NCI-H2196 (cell line): ENCODE measurements at regions not wholly inside any gene's neighbourhood (a gene's known extent, or its start where the extent isn't known, plus 50 kb on each side); places are given as distances from the start of the nearest gene placed in this dataset.
"Not testable (repeated sequence)": the region's sequence is repeated elsewhere in the genome, so short reads cannot be mapped to it uniquely, and the experiment has no call there.

Source experiments
- DNase-seq: peaks from one replicate; lab custom pipeline; 2025; ENCODE audit not compliant: unreplicated experiment; lab: John Stamatoyannopoulos, UW

DNA sequence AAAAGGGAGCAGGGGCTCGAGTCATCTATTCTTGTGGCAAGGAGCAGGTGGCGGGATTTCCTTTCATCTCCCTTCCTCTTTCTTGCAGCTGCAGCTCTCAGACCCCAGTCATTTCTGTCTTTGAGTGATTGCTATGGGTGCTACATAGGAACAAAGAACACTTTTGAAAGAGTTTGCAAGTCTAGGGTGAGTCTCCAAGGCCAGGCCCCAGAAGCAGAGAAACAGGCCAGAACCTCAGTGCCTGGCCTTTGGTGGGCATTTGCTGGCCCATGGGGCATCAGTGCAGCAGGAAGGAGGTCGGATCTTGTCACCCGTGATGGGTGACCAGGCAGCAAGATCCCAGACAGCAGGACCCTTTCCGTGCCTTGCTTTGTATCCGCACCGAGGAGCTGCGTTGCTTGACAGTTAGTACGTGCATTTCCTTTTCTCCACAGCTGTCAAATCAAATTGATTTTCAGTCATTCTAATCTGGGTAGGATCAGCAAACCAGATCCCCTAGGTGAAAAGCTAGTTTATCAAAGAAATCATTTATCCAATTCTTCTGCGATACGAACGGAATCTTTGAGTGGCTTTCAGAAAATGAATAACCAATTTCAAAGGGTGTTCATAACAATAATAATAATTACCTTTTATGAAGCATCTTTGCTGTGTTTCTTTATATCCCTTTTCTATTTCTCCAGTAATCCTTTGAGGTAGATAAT, 244.6 kb upstream of the MAF start:
- DNase-seq, result no peak

DNA sequence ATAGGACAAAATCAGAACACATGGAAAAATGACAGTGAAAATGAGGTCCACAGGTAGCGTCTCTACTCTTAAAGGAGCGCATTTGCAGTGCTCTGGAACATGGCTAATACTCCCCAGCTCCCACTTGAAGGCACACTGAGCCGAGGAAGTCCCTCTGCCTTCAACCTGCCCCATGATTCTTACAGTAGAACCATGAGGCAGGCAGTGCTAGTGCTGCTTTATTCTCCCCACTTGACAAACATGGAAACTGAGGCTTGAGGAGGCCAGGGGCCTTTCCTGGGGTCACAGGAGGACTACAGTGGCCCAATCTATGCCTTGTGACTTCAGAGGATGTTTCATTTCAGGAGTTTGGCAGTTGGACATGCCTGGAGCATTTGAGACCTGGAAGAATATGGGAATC, 244.1 kb upstream of the MAF start:
- DNase-seq, result no peak

DNA sequence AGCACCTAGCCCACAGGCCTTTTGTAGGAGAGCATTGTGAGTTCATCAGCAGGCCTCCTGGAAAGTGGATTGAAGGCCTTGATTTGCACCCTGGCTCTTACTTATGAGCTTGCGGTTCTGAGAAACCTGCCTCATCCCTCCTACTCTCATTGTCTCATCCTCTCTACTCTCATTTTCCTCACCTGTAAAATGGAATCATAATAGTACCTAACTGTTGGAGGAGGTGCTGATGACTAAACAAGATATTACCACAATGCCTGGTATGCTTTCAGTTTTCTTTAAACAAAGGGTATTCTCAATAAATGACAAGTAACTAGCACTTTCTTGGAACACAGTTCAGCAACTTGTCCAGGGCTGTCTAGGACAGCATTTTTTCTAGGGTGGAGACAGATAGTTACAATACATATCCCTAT, 243.1 kb upstream of the MAF start:
- no peak for DNase-seq

DNA sequence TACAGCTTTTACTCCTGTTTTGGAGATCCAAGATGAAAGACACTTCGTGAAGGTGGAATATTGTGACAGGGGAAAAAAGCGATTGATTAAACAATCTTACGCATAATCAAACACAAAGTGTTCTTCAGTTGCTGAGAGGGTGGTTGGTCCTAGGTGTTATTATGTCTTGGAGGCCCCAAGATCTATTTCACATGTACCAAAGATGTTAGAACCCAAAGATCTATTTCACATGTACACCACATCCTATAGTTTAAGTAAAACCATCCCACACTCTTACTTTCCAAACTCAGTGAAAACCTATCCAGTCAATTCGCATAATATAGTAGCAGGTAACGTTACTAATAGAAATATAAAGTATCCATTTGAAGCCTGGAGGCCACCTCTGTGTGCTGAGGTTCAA, 242.6 kb upstream of the MAF start:
- DNase-seq, result no peak

DNA sequence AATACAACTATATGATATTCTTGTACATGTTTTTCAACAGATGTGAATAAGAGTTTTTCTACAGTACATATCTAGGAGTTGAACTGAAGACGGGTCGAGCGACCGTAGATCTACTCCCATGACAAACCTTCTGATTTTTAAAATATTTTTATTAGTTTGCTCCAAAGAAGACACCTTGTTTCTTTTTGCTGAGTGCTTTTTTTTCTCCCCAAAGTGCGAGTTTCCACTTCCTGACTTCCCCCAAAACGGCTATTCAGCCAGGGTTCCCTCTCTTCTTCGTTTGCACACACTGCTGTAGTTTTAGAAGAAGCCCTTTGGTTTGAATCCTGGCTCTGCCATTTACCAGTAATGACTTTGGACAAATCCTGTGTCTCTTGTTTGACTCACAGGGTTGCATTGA, 241.7 kb upstream of the MAF start:
- no peak for DNase-seq

DNA sequence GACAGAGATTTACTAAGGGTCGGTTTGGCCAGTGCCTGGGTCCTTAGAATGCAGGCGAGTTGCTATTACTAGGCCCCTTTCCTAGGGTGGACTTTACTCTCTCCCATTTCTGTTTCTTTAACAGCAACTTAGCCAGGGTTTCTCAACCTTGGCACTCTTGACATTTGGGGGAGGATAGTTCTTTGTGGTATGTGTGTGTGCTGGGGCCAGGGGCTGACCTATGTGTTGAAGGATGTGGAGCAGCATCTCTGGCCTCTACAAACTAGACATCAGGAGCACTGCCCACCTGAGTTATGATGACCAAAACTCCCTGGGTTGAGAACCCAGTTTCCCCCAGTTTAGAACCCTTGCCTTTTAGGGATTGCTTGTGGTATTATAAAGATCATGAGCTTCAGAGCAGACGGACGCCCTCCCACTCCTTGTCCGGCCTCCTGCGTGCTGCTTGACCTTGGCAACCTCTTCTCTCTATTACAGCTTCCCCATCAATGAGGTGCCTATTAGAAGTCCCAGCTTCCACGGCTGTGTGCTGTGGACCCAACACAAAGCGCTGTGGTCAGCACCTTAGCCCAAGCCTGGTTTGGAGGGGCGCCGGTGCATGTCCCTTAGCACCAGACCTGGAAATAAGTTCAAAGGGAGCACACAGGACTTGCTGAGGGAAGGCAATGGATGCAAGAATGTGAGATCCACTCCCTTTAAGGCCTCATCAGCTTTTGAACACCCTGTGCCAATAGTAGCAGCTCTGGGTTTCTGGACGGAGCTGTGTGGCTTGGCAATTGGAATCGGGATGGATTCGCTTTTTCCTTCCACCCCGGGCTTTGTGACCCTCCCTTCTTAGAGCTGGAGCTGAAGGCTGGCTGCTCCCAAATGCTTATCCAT, 239.2 kb upstream of the MAF start:
- no peak for DNase-seq

DNA sequence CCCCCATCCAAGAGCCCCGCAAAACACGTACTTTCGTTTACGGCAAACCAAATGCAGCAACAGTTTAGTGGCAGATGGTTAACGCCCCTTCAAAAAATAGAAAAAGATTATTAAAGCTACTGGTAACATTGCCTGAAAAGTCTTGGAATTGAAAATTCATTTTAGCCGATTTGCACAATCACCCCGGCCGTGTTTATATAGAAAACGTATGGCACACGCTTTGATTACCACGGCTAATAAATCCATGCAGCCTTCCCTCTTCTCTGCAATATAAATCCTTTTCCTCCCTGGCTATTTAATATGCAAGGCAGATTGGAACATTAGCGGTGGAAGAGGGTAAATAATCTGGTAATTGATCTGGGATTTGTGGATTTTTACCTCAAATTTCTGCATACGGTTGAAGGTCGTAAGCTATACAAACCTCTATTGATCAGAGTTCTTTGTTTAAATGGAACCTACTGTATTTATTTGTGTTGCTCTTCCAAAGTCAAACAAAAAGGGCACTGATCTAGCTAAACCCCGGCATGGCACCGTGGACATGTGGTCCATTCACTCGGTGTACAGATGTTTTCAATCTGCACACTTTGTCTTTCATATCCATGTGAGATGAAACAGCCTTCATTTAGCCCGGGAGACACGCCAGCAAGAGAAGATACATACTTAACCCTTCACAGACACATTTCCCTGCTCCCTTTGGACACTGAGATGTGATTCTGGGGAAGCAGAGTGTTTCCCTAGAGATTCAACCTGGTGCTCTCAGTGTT, 238.1 kb upstream of the MAF start:
- no peak for DNase-seq

DNA sequence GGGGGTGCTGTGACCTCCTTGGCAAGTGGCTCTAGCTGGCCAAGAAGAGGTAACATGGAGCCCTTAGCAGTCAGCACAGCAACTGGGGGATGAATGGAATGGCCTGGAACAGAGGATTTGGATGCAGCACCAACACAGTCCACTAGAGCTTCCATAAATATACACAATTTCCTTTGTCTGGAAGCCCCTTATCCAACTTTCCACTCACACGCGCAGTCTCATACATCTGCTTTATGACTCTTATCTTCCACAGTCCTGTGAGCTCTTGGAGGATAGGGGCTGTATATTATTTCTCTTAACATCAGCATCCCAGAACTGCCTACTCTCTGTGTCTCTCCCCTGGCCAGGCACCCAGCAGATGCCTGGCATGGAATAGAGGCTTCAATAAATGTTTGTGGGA, 235.6 kb upstream of the MAF start:
- DNase-seq, result no peak

DNA sequence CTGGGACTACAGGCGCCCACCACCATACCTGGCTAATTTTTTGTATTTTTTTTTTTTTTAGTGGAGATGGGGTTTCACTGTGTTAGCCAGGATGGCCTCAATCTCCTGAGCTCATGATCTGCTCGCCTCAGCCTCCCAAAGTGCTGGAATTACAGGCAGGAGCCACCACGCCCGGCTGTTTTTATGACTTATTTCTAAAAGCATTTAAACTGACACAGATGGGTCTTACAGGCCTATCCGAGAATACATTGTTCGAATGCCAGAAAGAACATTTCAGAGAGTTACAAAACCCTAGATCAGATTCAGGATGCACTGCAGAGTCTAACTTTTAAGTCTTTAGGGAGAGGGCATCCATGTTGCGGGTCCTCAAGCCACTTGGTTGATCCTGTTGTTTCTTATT, 234.7 kb upstream of the MAF start:
- DNase-seq, result no peak

DNA sequence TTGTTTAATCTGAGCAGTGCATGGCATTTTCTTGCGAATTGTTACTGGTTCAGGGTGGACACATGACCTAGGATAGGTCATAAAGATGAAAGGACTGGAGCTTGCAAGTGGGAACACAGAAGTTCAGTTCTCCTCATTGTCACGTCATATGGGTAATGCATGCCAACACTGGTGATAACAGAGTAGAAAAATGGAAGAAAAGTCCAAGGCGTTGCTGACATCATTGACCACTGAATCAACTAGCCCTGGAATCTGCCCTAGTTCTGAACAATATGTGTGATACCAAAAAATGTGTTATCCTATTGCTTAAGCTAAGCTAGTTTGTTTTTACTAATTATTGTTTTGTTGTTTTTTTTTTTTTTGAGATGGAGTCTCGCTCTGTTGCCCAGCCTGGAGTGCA, 234.2 kb upstream of the MAF start:
- no peak for DNase-seq

DNA sequence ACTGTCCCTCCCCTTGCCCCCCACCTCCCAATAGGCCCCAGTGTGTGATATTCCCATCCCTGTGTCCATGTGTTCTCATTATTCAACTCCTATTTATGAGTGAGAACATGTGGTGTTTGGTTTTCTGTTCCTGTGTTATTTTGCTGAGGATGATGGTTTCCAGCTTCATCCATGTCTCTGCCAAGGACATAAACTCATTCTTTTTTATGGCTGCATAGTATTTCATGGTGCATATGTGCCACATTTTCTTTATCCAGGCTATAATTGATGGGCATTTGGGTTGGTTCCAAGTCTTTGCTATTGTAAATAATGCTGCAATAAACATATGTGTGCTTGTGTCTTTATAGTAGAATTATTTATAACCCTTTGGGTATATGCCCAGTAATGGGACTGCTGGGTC, 233.5 kb upstream of the MAF start:
- DNase-seq, result not testable (repeated sequence)

DNA sequence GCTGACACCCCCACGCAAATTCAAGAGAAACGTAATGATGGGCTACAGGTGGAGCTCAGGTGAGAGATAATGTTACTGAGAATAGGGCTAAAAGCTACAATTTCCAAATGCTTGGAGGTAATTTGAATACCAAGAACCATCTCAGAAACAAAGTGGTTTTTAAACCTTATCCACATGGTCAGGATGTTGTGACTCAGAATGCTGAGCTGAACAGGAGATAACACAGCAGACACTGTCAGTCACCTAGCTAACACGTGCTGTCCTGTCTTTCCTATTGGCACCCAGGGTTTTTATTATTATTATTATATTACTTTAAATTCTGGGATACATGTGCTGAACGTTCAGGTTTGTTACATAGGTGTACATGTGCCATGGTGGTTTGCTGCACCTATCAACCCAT, 233.0 kb upstream of the MAF start:
- no peak for DNase-seq

DNA sequence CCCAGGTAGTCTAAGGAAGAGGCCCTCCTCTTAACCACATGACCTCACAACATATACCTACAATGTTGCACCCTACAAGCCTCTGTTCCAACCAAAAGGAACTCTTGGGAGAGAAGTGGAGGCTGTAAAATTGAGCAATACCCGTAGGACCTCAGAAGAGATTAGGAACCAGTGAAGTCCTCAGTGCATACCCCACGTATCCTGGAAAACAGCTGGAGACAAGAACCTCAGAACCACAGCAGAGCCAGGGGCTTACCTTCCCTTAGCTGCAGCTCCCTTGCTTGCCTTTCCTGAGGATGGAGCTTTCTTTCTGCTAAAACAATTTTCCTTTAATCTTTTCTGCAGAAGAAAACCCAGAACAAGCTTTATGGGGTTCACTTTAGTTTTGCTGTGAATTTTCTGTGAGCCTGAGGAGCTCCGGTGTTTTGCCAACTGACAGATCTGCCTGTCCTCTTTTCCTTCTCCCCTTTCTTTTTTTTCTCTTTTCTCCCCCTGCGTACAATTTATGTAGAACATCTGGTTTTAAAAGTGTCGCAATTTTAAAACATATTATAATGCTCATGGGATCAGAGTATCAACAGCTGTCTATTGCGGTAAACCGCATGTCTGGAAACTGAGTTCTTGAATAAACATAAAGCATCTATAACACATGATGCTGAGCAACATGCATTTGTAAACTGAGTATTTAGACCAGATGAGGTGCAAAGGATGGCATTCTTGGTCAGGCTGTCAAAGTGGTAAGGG, 226.4 kb upstream of the MAF start:
- no peak for DNase-seq

DNA sequence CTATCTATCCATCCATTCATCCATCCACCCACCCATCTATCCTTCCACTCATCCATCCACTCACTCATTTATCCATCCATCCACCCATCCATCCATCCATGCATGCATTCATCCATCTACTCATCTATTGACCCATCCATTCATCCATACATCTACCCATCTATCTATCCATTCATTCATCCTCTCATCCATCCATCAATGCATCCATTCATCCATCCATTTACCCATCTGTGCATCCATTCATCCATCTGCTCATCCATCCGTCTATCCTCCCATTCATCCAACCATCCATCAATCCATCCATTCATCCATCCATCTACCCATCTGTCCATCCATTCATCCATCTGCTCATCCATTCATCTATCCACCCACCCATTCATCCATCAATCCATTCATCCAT, 224.5 kb upstream of the MAF start:
- no peak for DNase-seq

DNA sequence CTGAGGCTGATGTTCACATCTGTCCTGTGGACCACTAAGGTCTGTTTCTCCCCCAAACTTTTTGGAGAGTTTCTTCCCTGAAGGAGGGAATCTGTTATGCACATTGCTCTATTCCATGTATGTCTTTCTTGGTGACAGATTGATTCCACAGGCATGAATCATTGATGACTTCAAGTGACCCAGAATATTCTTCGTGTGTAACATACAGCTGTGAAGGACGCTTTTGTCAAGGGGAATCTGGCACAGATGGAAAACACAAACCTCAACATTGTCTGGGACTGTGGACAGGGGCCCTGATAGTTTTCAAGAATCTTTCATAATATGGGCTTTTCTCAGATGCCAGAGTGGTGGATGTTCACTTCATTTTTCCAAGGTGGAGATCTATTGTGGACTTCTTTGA, 223.1 kb upstream of the MAF start:
- DNase-seq, result no peak

DNA sequence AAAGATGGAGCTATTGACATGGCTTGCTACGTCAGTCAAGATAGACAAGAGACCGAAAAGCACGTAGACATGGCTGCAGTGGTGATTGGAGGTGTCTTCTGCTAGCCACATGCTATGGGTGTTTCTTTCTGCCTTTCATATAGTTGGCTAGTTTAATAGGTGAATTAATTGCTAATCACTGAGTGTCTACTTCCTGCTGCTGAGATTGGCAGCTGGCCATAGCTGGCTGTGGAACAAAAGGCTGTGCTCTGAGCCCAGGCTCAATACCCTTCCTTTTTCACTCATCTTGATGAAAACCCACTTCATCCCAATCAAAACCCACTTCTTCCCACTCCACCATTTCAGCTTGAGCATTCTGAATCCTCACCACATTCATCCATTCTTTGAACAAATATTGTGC, 221.4 kb upstream of the MAF start:
- no peak for DNase-seq

DNA sequence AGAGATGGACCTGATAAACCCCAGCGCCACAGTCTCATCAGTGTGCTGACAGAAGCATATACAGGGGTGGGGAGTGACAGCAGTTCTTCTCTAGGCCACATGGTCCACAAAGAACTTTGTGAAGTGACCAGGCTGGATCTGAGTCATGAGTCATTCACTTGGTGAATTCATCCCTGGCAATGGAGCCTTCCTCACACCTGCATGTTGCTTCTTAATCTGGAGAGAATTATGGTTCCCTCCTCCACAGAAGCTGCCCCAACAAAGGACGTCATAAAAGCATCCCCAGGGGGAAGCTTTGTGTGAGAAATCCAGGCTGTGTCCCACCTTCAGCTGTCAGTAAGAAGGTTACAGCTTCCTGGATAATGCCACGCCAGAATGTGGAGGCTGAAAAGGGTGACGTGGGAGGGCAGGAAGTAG, 215.6 kb upstream of the MAF start:
- DNase-seq, result no peak

DNA sequence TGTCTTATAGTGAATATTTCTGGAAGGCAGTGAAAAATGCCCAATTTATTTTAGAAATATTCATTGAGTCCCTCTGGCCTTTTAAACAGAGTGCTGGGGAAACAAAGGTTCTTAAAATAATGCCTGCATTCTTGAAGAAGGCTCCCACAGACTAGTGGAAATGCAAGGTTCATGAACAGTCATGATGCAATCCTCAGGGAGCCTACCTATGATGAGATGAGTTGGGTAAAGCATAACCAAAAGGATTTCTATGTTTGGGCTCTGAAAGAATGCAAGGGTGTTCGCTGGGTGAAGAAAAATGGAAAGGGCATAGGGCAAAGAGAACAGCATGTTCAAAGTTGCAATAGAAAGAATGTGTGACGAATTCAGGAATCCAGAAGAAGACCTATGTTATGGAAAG, 214.5 kb upstream of the MAF start:
- DNase-seq, result no peak

DNA sequence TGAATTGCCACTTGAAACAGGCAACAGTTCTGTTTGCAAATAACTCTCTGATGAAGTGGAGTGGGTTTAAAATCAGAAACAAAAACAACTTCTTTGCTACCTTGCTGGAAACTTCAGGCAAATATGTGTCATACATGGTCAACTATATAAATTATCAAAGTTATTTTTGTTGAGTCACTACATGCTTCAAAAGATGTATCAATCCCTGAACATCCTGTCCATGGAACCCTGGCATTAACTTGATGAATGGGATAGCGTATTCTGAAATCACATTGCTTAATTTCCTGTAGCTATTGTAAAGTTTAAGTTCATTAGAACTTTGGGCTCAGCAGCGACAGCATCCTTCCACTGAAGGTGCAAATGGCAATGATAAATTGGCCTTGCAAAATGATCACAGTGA, 213.6 kb upstream of the MAF start:
- no peak for DNase-seq

DNA sequence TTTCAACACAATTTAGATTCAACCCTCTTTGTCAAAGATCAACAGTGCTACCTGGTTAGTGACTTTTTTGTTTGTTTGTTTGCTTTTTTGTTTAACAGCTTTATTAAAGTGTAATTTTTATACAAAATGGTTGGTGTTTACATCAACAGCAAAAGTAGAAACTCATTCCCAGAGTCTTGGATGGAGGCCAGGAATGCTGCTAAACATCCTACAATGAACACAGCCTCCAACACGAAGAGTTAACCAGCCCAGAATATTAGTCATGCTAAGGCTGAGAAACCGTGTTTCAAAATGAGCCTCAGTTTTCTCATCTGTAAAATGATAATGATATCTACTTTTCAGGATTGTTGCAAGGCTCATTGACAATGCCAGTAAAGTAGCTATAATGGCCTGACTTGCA, 211.0 kb upstream of the MAF start:
- no peak for DNase-seq

DNA sequence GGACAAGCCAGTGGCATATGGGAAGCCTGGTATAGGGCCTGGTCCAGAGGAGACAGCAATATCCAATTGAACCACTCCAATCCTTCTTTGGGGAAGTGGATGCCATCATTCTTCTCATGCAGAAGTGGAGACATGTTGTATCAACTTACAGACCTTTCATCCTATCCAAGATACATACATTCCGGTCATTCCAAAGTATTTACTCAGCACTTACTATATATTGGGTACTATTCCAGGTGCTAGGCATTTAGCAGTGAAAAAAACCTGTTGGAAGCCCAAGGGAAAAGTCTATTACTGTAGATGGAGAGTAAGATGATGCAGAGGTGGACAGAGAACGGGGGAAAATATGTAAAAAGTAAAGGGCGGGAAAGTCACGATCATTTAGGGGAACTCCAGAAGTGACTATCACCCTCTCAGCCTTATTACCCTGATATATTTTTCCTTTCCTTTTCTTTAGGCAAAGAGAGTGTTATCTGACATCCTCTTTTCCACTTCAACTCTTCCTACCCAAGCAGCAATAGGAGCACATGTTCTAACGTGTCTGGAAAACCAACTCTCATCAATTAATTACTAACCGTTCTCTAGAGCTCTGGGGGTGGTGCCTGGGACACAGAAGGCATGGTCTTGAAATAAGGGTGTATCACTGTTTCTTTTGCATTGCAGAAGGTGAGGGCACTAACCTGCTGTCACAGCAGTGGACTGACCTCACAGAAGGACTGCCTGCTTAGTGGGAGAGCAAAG, 210.1 kb upstream of the MAF start:
- DNase-seq, result no peak
